ENCODE measurements at regions not wholly inside any gene's neighbourhood (a gene's known extent, or its start where the extent isn't known, plus 50 kb on each side); places are given as distances from the start of the nearest gene placed in this dataset.

GRCh38 chr7:70926666-70927065 lies 205.3 kb upstream of the GALNT17 start:
- TF ChIP-seq EZH2 (IDR thresholded peaks at IDR 0.05) (no peak), POLR2AphosphoS5 (IDR thresholded peaks at IDR 0.05; ENCODE audit: borderline replicate concordance, low read depth, low read length) (no peak), FOXP2 (optimal IDR thresholded peaks at IDR 0.05; ENCODE audit: control extremely low read depth, extremely low read length, insufficient read depth) (no peak)

Data from SK-N-MC (cell line).